Liver (tissue), 8 donors: ENCODE measurements at regions not wholly inside any gene's neighbourhood (a gene's known extent, or its start where the extent isn't known, plus 50 kb on each side); places are given as distances from the start of the nearest gene placed in this dataset.

Experiments used
- DNase-seq: peaks from one replicate; pipeline ENCODE4 v3.0.0-alpha.2; 2017; ENCODE audit warnings: low spot score
- H3K27ac ChIP-seq, 2 donors: one replicate each; pipeline ENCODE4 v1.7.0; 2013; ENCODE audit warnings: inconsistent platforms in 2 of 2, low read length in 2 of 2, control low read depth in 1 of 2, low read depth in 1 of 2, mild to moderate bottlenecking in 1 of 2
- H3K27me3 ChIP-seq, 4 donors: one replicate each; pipeline versions ENCODE4 v1.6.1 to v1.7.0; 2013; ENCODE audit warnings: low read length in 3 of 4, inconsistent platforms in 1 of 4, mild to moderate bottlenecking in 1 of 4, moderate library complexity in 1 of 4; ENCODE audit not compliant: control insufficient read depth in 4 of 4, insufficient read depth in 4 of 4
- H3K36me3 ChIP-seq, 4 donors: one replicate each; pipeline versions ENCODE4 v1.6.1 to v1.7.0; 2013; ENCODE audit warnings: low read length in 3 of 4, mild to moderate bottlenecking in 3 of 4, low read depth in 1 of 4, moderate library complexity in 1 of 4; ENCODE audit not compliant: control insufficient read depth in 4 of 4, insufficient read depth in 3 of 4
- H3K4me1 ChIP-seq, 4 donors: one replicate each; pipeline versions ENCODE4 v1.6.1 to v1.7.0; 2013; ENCODE audit warnings: low read length in 3 of 4, mild to moderate bottlenecking in 3 of 4, moderate library complexity in 1 of 4; ENCODE audit not compliant: control insufficient read depth in 4 of 4, insufficient read depth in 4 of 4
- H3K4me3 ChIP-seq, 3 donors: one replicate each; pipeline versions ENCODE4 v1.6.1 to v1.7.0; 2013; ENCODE audit warnings: low read length in 3 of 3, control low read depth in 1 of 3, low read depth in 1 of 3, mild to moderate bottlenecking in 1 of 3
- H3K9ac ChIP-seq, 2 donors: one replicate each; pipeline ENCODE4 v1.7.0; 2013; ENCODE audit warnings: low read length in 2 of 2, mild to moderate bottlenecking in 2 of 2, moderate library complexity in 2 of 2, control low read depth in 1 of 2, low read depth in 1 of 2
- H3K9me3 ChIP-seq, 4 donors: one replicate each; pipeline versions ENCODE4 v1.6.1 to v1.7.0; 2013; ENCODE audit warnings: low read length in 3 of 4; ENCODE audit not compliant: control insufficient read depth in 4 of 4
- ATF3 ChIP-seq: IDR thresholded peaks from 2 replicates; pipeline ENCODE4 v1.6.1; 2016; ENCODE audit warnings: antibody characterized with exemption
- CTCF ChIP-seq: fragments of 150-350 bp; IDR thresholded peaks from 2 replicates; pipeline ENCODE4 v1.5.1; 2017; ENCODE audit warnings: improper control_type of control experiment, low read depth, low read length; ENCODE audit not compliant: missing input control
- EGR1 ChIP-seq, 2 donors: IDR thresholded peaks; 2 replicates each; pipeline ENCODE4 v1.6.1; 2016 to 2018; ENCODE audit warnings: antibody characterized with exemption in 2 of 2, low read depth in 2 of 2
- FOXA1 ChIP-seq: IDR thresholded peaks from 2 replicates; pipeline ENCODE4 v1.6.1; 2016; ENCODE audit warnings: antibody characterized with exemption
- FOXA2 ChIP-seq: IDR thresholded peaks from 2 replicates; pipeline ENCODE4 v1.6.1; 2016; ENCODE audit warnings: antibody characterized with exemption
- GABPA ChIP-seq, 2 donors: IDR thresholded peaks in 1 of 2; conservative IDR thresholded peaks in 1 of 2; 2 replicates each; pipeline ENCODE4 v1.6.1; 2016; ENCODE audit warnings: antibody characterized with exemption in 2 of 2, mild to moderate bottlenecking in 1 of 2, moderate library complexity in 1 of 2
- HNF4A ChIP-seq, 2 donors: conservative IDR thresholded peaks; 2 replicates each; pipeline ENCODE4 v1.6.1; 2016; ENCODE audit warnings: antibody characterized with exemption in 2 of 2, mild to moderate bottlenecking in 2 of 2
- HNF4G ChIP-seq: IDR thresholded peaks from 2 replicates; pipeline ENCODE4 v1.6.1; 2016; ENCODE audit warnings: antibody characterized with exemption
- MAX ChIP-seq: IDR thresholded peaks from 2 replicates; pipeline ENCODE4 v1.6.1; 2016; ENCODE audit warnings: antibody characterized with exemption
- NR2F2 ChIP-seq: IDR thresholded peaks from 2 replicates; pipeline ENCODE4 v1.6.1; 2016; ENCODE audit warnings: antibody characterized with exemption
- RAD21 ChIP-seq, 2 donors: IDR thresholded peaks; 2 replicates each; pipeline ENCODE4 v1.6.1; 2016; ENCODE audit warnings: antibody characterized with exemption in 2 of 2, mild to moderate bottlenecking in 2 of 2
- REST ChIP-seq: IDR thresholded peaks from 2 replicates; pipeline ENCODE4 v1.6.1; 2016; ENCODE audit warnings: antibody characterized with exemption, mild to moderate bottlenecking
- SP1 ChIP-seq: IDR thresholded peaks from 2 replicates; pipeline ENCODE4 v1.6.1; 2018; ENCODE audit warnings: antibody characterized with exemption, mild to moderate bottlenecking
- TAF1 ChIP-seq: conservative IDR thresholded peaks from 2 replicates; pipeline ENCODE4 v1.6.1; 2016; ENCODE audit warnings: antibody characterized with exemption, mild to moderate bottlenecking
- ZBTB33 ChIP-seq: IDR thresholded peaks from 2 replicates; pipeline ENCODE4 v1.6.1; 2016; ENCODE audit warnings: antibody characterized with exemption
- WGBS: extraction: QIAGEN DNeasy Blood & Tissue Kit; methylation state at CpG from one replicate; pipeline ENCODE4 v1.1.7; 2013; 5-methylcytosine and 5-hydroxymethylcytosine counted together
- donor health status: healthy.
- donor health status: healthy.
- donor health status: healthy.
- donor health status: healthy.
- donor health status: healthy.

- Histone ChIP-seq H3K4me3 (no peak overlapping the region), H3K9ac (no peak overlapping the region), H3K36me3 (no peaks in the 10 kb centered on the region), H3K4me1 (no peaks in the 10 kb centered on the region), H3K9me3 (no peaks in the 10 kb centered on the region), H3K27ac (no peak overlapping the region), H3K27me3 (no peaks in the 10 kb centered on the region)
- WGBS = 53% methylated on average over 2 of the region's 2 CpGs
- no peak for DNase-seq
- TF ChIP-seq ATF3 = no peak
- TF ChIP-seq EGR1 (IDR thresholded peaks at IDR 0.05; ENCODE audit: low read depth in 2 of 2) = no peak
- TF ChIP-seq FOXA2 = no peak
- no peak for TF ChIP-seq GABPA (IDR thresholded peaks at IDR 0.05 in 1 of 2, conservative IDR thresholded peaks at IDR 0.05 in 1 of 2)
- no peak for TF ChIP-seq HNF4A (conservative IDR thresholded peaks at IDR 0.05)
Measured at GRCh38 chr10:83469728-83470331, 669.5 kb upstream of the GHITM start.

- no peak for DNase-seq
- no peaks in the 10 kb centered on the region for H3K4me1 ChIP-seq
- WGBS = 87% methylated on average over 6 of the region's 6 CpGs
- no peaks in the 10 kb centered on the region for H3K36me3 ChIP-seq
- no peak for TF ChIP-seq NR2F2
- TF ChIP-seq HNF4G = no peak
- no peak for TF ChIP-seq FOXA1
- TF ChIP-seq GABPA (IDR thresholded peaks at IDR 0.05 in 1 of 2, conservative IDR thresholded peaks at IDR 0.05 in 1 of 2) = no peak
- no peak for TF ChIP-seq MAX
- no peak for TF ChIP-seq CTCF
- no peak for TF ChIP-seq TAF1
- no peak for TF ChIP-seq ZBTB33
- no peak for TF ChIP-seq REST
- no peak for TF ChIP-seq HNF4A (conservative IDR thresholded peaks at IDR 0.05)
- TF ChIP-seq RAD21 (IDR thresholded peaks at IDR 0.05) = no peak
- TF ChIP-seq SP1 = no peak
- H3K9me3 ChIP-seq = no peaks in the 10 kb centered on the region
- H3K27ac ChIP-seq = no peak overlapping the region
- no peaks in the 10 kb centered on the region for H3K27me3 ChIP-seq
- no peak overlapping the region for H3K9ac ChIP-seq
- H3K4me3 ChIP-seq = no peak overlapping the region
Measured at GRCh38 chr10:83476211-83476610, 663.1 kb upstream of the GHITM start.
